H1 (cell line): ENCODE measurements at regions not wholly inside any gene's neighbourhood (a gene's known extent, or its start where the extent isn't known, plus 50 kb on each side); places are given as distances from the start of the nearest gene placed in this dataset.
"Not testable (repeated sequence)": the region's sequence is repeated elsewhere in the genome, so short reads cannot be mapped to it uniquely, and the experiment has no call there.

Experiments used
- CTCF ChIA-PET: fragments of 300-600 bp; sonication (Branson Sonifier 250); formaldehyde crosslinking; loops from one replicate; lab custom pipeline; 2021; ENCODE audit not compliant: partially characterized antibody; lab: Charles Lee
- POLR2A ChIA-PET: fragments of 300-600 bp; sonication (Branson Sonifier 250); formaldehyde crosslinking; loops from one replicate; lab custom pipeline; 2021; ENCODE audit warnings: inconsistent platforms; ENCODE audit not compliant: partially characterized antibody; lab: Charles Lee
- DNase-seq, 2 experiments: peaks; one replicate each; pipeline versions ENCODE4 v3.0.0 to v3.0.0-alpha.2; 2010 to 2022; ENCODE audit warnings: low spot score in 2 of 2, low read depth in 1 of 2, mixed read lengths in 1 of 2
- FAIRE-seq: peaks from 2 replicates; lab custom pipeline; 2011; peaks lifted over from hg19 to GRCh38; lab: Jason Lieb, UNC
- H2AFZ ChIP-seq: 2 replicates; pipeline ENCODE4 v1.8.1; 2012; ENCODE audit warnings: low read length, inconsistent platforms
- H2AK5ac ChIP-seq: 2 replicates; pipeline ENCODE4 v1.6.1; 2013; ENCODE audit warnings: low read depth, low read length
- H2BK120ac ChIP-seq: replicated peaks from 2 replicates; pipeline ENCODE3; 2013; ENCODE audit warnings: low read depth, low read length, inconsistent platforms
- H2BK12ac ChIP-seq: 2 replicates; pipeline ENCODE4 v1.6.1; 2013; ENCODE audit warnings: low read depth, low read length
- H2BK15ac ChIP-seq: 2 replicates; pipeline ENCODE4 v1.6.1; 2013; ENCODE audit warnings: low read length
- H2BK20ac ChIP-seq: 2 replicates; pipeline ENCODE4 v1.6.1; 2013; ENCODE audit warnings: low read length
- H2BK5ac ChIP-seq: 2 replicates; pipeline ENCODE4 v1.6.1; 2013; ENCODE audit warnings: low read depth, low read length
- H3K14ac ChIP-seq: 2 replicates; pipeline ENCODE4 v1.6.1; 2013; ENCODE audit warnings: inconsistent platforms; ENCODE audit not compliant: insufficient read length
- H3K18ac ChIP-seq: 2 replicates; pipeline ENCODE4 v1.6.1; 2013; ENCODE audit warnings: low read length; ENCODE audit errors: extremely low read depth
- H3K23ac ChIP-seq: 2 replicates; pipeline ENCODE4 v1.6.1; 2013; ENCODE audit warnings: inconsistent platforms; ENCODE audit not compliant: insufficient read length
- H3K23me2 ChIP-seq: 2 replicates; pipeline ENCODE4 v1.6.1; 2013; ENCODE audit warnings: low read depth, low read length
- H3K27ac ChIP-seq: 2 replicates; pipeline ENCODE4 v1.6.1; 2011; ENCODE audit warnings: low read depth, low read length, inconsistent platforms
- H3K27me3 ChIP-seq, 4 experiments: replicated peaks in 1 of 4; 1 replicate in 1 of 4; 2 replicates in 3 of 4; pipeline versions ENCODE4 v1.6.1 to v1.8.1; 2011 to 2013; ENCODE audit warnings: low read length in 3 of 4, mild to moderate bottlenecking in 3 of 4, inconsistent platforms in 2 of 4, mixed read lengths in 2 of 4, moderate library complexity in 1 of 4; ENCODE audit not compliant: control insufficient read depth in 3 of 4, insufficient read depth in 3 of 4; ENCODE audit errors: extremely low read depth in 1 of 4
- H3K36me3 ChIP-seq, 4 experiments: 2 replicates each; pipeline versions ENCODE4 v1.6.1 to v1.8.1; 2011 to 2013; ENCODE audit warnings: mild to moderate bottlenecking in 4 of 4, low read length in 3 of 4, moderate library complexity in 2 of 4, control low read depth in 1 of 4, inconsistent platforms in 1 of 4; ENCODE audit not compliant: insufficient read depth in 4 of 4, control insufficient read depth in 2 of 4
- H3K4ac ChIP-seq: replicated peaks from 2 replicates; pipeline ENCODE3; 2013; ENCODE audit warnings: low read length, low read depth, mixed read lengths, inconsistent platforms; ENCODE audit not compliant: insufficient read length
- H3K4me1 ChIP-seq, 4 experiments: replicated peaks in 1 of 4; 1 replicate in 1 of 4; 2 replicates in 3 of 4; pipeline versions ENCODE4 v1.6.1 to v1.8.1; 2011 to 2013; ENCODE audit warnings: low read length in 3 of 4, inconsistent platforms in 2 of 4, mixed read lengths in 1 of 4; ENCODE audit not compliant: insufficient read depth in 4 of 4, control insufficient read depth in 3 of 4
- H3K4me2 ChIP-seq, 2 experiments: 2 replicates each; pipeline versions ENCODE4 v1.6.1 to v1.8.1; 2011 to 2013; ENCODE audit warnings: low read depth in 2 of 2, low read length in 2 of 2, control low read depth in 1 of 2, inconsistent platforms in 1 of 2, mild to moderate bottlenecking in 1 of 2; ENCODE audit not compliant: insufficient read depth in 1 of 2
- H3K4me3 ChIP-seq, 4 experiments: fragments of 200-600, 300-600 bp in 1 of 4; sonication (generic), shearing (Covaris generic), sonication (Bioruptor Twin) in 1 of 4; 2 replicates each; pipeline versions ENCODE4 v1.5.1 to v1.8.1; 2011 to 2016; ENCODE audit warnings: low read length in 4 of 4, low read depth in 3 of 4, control low read depth in 2 of 4, inconsistent platforms in 2 of 4, mild to moderate bottlenecking in 2 of 4, mixed read lengths in 1 of 4, moderate library complexity in 1 of 4; ENCODE audit not compliant: insufficient read depth in 2 of 4; ENCODE audit errors: extremely low read depth in 1 of 4
- H3K56ac ChIP-seq: replicated peaks from 2 replicates; pipeline ENCODE3; 2013; ENCODE audit warnings: low read depth, mild to moderate bottlenecking, mixed read lengths, low read length, inconsistent platforms; ENCODE audit not compliant: insufficient read length
- H3K79me1 ChIP-seq: 2 replicates; pipeline ENCODE4 v1.6.1; 2013; ENCODE audit warnings: low read depth, low read length, control low read depth
- H3K79me2 ChIP-seq, 2 experiments: 2 replicates each; pipeline versions ENCODE4 v1.6.1 to v1.8.1; 2012 to 2013; ENCODE audit warnings: low read length in 2 of 2, mild to moderate bottlenecking in 2 of 2, inconsistent platforms in 1 of 2; ENCODE audit not compliant: insufficient read depth in 2 of 2, control insufficient read depth in 1 of 2
- H3K9ac ChIP-seq, 4 experiments: replicated peaks in 1 of 4; 1 replicate in 1 of 4; 2 replicates in 3 of 4; pipeline versions ENCODE4 v1.6.1 to v1.8.1; 2011 to 2013; ENCODE audit warnings: low read depth in 3 of 4, low read length in 3 of 4, control low read depth in 2 of 4, mild to moderate bottlenecking in 2 of 4, moderate library complexity in 2 of 4, inconsistent platforms in 1 of 4; ENCODE audit errors: extremely low read depth in 1 of 4
- H3K9me3 ChIP-seq, 2 experiments: 2 replicates each; pipeline versions ENCODE4 v1.6.1 to v1.8.1; 2012 to 2013; ENCODE audit warnings: mild to moderate bottlenecking in 2 of 2, moderate library complexity in 2 of 2, control low read depth in 1 of 2, inconsistent platforms in 1 of 2, low read depth in 1 of 2, low read length in 1 of 2, mixed read lengths in 1 of 2; ENCODE audit not compliant: insufficient read depth in 2 of 2
- H4K20me1 ChIP-seq, 2 experiments: replicated peaks in 1 of 2; 2 replicates each; pipeline versions ENCODE3 to v1.8.1; 2011 to 2013; ENCODE audit warnings: inconsistent platforms in 2 of 2, low read length in 2 of 2, mild to moderate bottlenecking in 1 of 2; ENCODE audit not compliant: insufficient read depth in 2 of 2, control insufficient read depth in 1 of 2
- H4K5ac ChIP-seq: 2 replicates; pipeline ENCODE4 v1.6.1; 2013; ENCODE audit warnings: low read length, low read depth, mixed read lengths, inconsistent platforms; ENCODE audit not compliant: insufficient read length
- H4K8ac ChIP-seq: 2 replicates; pipeline ENCODE4 v1.8.0; 2013; ENCODE audit warnings: mild to moderate bottlenecking, moderate library complexity, low read length, inconsistent platforms; ENCODE audit not compliant: insufficient read depth; ENCODE audit errors: extremely low read depth
- H4K91ac ChIP-seq: replicated peaks from 2 replicates; pipeline ENCODE3; 2013; ENCODE audit warnings: low read length, mixed read lengths, inconsistent platforms; ENCODE audit not compliant: insufficient read length
- BCL11A ChIP-seq, 2 experiments: IDR thresholded peaks; one replicate each; pipeline ENCODE4 v1.6.1; 2011; ENCODE audit warnings: low read depth in 2 of 2, low read length in 2 of 2, mild to moderate bottlenecking in 2 of 2
- CEBPB ChIP-seq: IDR thresholded peaks from 2 replicates; pipeline ENCODE4 v1.6.1; 2012; ENCODE audit warnings: low read depth, low read length
- CHD1 ChIP-seq: IDR thresholded peaks from 2 replicates; pipeline ENCODE4 v1.6.1; 2012; ENCODE audit warnings: low read depth, low read length, improper control_type of control experiment
- KDM1A ChIP-seq: fragments of 200-600, 300-600 bp; sonication (generic); IDR thresholded peaks from 2 replicates; pipeline ENCODE4 v1.7.1; 2016; ENCODE audit warnings: mild to moderate bottlenecking, low read length, borderline replicate concordance
- SIN3A ChIP-seq, 2 experiments: IDR thresholded peaks in 1 of 2; conservative IDR thresholded peaks in 1 of 2; 2 replicates each; pipeline ENCODE4 v1.6.1; 2011 to 2012; ENCODE audit warnings: low read length in 2 of 2, improper control_type of control experiment in 1 of 2, low read depth in 1 of 2, mild to moderate bottlenecking in 1 of 2
- SIRT6 ChIP-seq: IDR thresholded peaks from one replicate; pipeline ENCODE4 v1.7.1; 2012; ENCODE audit warnings: low read length, inconsistent platforms
- SP1 ChIP-seq: IDR thresholded peaks from 2 replicates; pipeline ENCODE4 v1.6.1; 2011; ENCODE audit warnings: low read depth, low read length
- YY1 ChIP-seq: IDR thresholded peaks from 2 replicates; pipeline ENCODE4 v1.6.1; 2011; ENCODE audit warnings: low read depth, mild to moderate bottlenecking, low read length
- WGBS, 2 experiments: shearing (Covaris generic) in 1 of 2; methylation state at CpG; one replicate each; pipeline versions ENCODE4 v1.1.6 to v1.1.7; 2013 to 2015; ENCODE audit warnings: low lambda C conversion rate in 2 of 2, mixed read lengths in 2 of 2, inconsistent platforms in 1 of 2, low coverage in 1 of 2, missing lambda C conversion rate in 1 of 2; ENCODE audit not compliant: insufficient replicate concordance in 2 of 2, insufficient coverage in 1 of 2, insufficient read length in 1 of 2; ENCODE audit errors: extremely low coverage in 1 of 2, missing lambda C conversion rate in 1 of 2; 5-methylcytosine and 5-hydroxymethylcytosine counted together

- TF ChIP-seq SP1 (peak; percentile 99), KDM1A (no peak), CEBPB (no peak), SIN3A (conservative IDR thresholded peaks at IDR 0.05 in 1 of 2, IDR thresholded peaks at IDR 0.05 in 1 of 2; ENCODE audit: low read depth in 1 of 2, low read length in 2 of 2) (peak in 1 of 2 experiments; percentile 28; a peak in 1 of 4 replicates), SIRT6 (no peak), CHD1 (no peak), YY1 (peak; percentile 82), BCL11A (IDR thresholded peaks at IDR 0.05; ENCODE audit: low read depth in 2 of 2, low read length in 2 of 2) (peak; percentile 30 to 69)
- TF ChIP-seq, all 59 proteins: peak for 23
Observed at GRCh38 chr5:36744773-36745589, 131.6 kb upstream of the NIPBL start (continued).

DNA sequence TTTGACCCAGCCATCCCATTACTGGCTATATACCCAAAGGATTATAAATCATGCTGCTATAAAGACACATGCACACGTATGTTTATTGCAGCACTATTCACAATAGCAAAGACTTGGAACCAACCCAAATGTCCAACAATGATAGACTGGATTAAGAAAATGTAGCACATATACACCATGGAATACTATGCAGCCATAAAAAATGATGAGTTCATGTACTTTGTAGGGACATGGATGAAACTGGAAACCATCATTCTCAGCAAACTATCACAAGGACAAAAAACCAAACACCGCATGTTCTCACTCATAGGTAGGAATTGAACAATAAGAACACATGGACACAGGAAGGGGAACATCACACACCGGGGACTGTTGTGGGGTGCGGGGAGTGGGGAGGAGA, 128.8 kb upstream of the NIPBL start:
- Histone ChIP-seq H3K4me1 (peaks cover 9 to 15% (median 13%) of the 10 kb centered on the region in 4 experiments; a peak in 6 of 7 replicates), H3K23me2 (peaks cover 11% of the 10 kb centered on the region)
- H3K36me3 ChIP-seq, H2BK20ac ChIP-seq, H2BK12ac ChIP-seq, H4K8ac ChIP-seq, H4K91ac ChIP-seq, H3K79me1 ChIP-seq, H4K20me1 ChIP-seq, H4K5ac ChIP-seq, H3K79me2 ChIP-seq, H3K4ac ChIP-seq, H3K23ac ChIP-seq, H3K9ac ChIP-seq, FAIRE-seq, H3K27me3 ChIP-seq, DNase-seq, H2BK15ac ChIP-seq, H3K14ac ChIP-seq, POLR2A ChIA-PET, H3K18ac ChIP-seq, H3K56ac ChIP-seq, H3K4me2 ChIP-seq, H3K9me3 ChIP-seq, H3K4me3 ChIP-seq, H2AFZ ChIP-seq, H2AK5ac ChIP-seq, H2BK5ac ChIP-seq, H3K27ac ChIP-seq, H2BK120ac ChIP-seq: not testable (repeated sequence)
- CTCF ChIA-PET: interaction anchor here (4.2 kb wide), 1 partner anchor 9 kb away, joined by 36 read pairs; no protein-coding TSS in a partner anchor
- WGBS, 2 experiments: 97% methylated on average over 3 of the region's 4 CpGs; no CpG with 5 or more reads in 1 of the 2 experiments
